Astrocyte of the spinal cord (primary cell): ENCODE measurements at regions not wholly inside any gene's neighbourhood (a gene's known extent, or its start where the extent isn't known, plus 50 kb on each side); places are given as distances from the start of the nearest gene placed in this dataset.
A peak's percentile ranks its signal among the peaks of the same experiment; 100 is the strongest.

Source experiments
- DNase-seq: peaks from one replicate; pipeline ENCODE4 v3.0.0; 2011; ENCODE audit warnings: low read depth, low spot score
- H3K4me3 ChIP-seq: 2 replicates; pipeline ENCODE4 v1.5.1; 2011; ENCODE audit warnings: low read depth, mild to moderate bottlenecking, low read length, moderate library complexity
- CTCF ChIP-seq: IDR thresholded peaks from 2 replicates; pipeline ENCODE4 v1.5.1; 2012; ENCODE audit warnings: low read depth, mild to moderate bottlenecking, low read length, inconsistent platforms
- in situ Hi-C: cut with HindIII; loops from 2 replicates; pipeline ENCODE4 v1.10.0; 2017; ENCODE audit warnings: low sequenced_read_pairs

GRCh38 chr7:121774563-121774962, 98.4 kb upstream of the PTPRZ1 start:
- in situ Hi-C loops = no loop called here
- no peak for TF ChIP-seq CTCF
- DNase-seq = no peak
- no peak overlapping the region for H3K4me3 ChIP-seq

DNA sequence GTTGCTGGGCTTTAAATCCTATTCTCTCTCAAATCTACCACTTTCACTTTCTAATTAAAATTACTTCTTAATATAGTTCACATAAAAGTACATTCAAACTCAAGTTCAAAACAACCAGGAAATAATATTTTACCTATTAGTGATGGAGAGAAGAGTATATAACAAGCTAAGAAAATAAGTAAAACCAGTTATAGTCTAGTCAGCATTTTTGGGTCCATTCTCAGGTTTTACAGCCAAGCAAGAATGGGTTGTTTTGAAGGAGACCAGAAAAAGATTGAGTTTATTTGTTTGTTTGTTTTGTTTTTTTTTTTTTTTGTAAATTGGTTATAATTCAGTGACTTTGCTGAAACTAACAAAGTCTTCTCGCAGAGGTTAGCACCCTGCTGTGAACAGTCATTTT, 106.3 kb upstream of the PTPRZ1 start:
- DNase-seq = no peak
- no peak for TF ChIP-seq CTCF
- H3K4me3 ChIP-seq = no peak overlapping the region
- in situ Hi-C loops = no loop called here

DNA sequence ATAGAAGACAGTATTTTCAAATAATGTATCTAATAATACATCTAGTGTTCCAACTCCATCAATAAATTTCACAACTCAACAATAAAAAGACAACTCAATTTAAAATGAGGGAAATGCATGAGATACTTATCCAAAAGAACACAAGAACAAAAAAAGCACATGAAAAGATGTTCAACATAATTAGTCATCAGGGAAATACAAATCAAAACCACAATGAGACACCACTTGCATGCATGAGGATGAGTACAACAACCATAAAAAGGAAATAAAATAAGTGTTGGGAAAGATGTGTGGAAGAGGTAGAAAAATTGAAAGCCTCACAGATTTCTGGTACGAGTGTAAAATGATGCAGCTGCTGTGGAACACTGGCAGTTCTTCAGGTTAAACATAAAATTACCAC, 111.6 kb upstream of the PTPRZ1 start:
- in situ Hi-C loops = no loop called here
- TF ChIP-seq CTCF = no peak
- peak; percentile 26 for DNase-seq
- no peak overlapping the region for H3K4me3 ChIP-seq

DNA sequence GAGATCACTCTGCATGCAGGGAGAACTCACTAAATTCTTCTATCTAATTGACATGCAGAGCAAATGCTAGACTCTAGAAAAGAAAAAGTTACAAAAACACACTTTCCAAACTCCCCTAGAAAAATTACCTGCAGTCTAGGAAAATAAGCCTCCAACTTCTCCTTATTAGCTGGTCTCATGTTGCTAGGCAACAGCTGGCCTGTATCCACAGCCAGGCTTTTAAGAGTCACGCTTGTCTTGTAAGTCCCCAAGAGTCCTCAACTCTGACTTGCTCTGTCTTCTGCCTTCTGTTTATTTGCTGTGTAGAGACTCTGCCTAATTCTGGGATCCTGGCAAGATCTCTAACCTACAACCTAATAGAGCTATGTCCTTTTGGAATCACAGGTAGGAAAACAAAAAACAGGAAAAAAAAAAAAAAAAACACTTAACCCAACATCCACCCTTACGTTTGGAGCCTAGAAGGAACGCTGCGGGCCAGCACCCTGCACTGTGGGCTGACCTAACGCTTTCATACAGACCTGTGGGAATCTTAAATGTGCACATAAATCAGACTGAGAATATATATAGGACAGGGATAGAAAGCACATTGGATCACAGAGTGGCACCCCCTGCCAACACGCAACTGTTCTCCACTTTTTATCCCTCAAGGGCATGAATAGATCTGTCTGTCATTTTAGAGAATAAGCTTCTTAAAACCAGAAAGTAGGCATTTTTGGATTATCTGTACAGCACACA, 117.0 kb upstream of the PTPRZ1 start:
- in situ Hi-C loops = no loop called here
- DNase-seq = no peak
- H3K4me3 ChIP-seq = no peak overlapping the region
- TF ChIP-seq CTCF = no peak

GRCh38 chr7:121755286-121755685, 117.7 kb upstream of the PTPRZ1 start:
- H3K4me3 ChIP-seq = no peak overlapping the region
- DNase-seq = peak; percentile 8
- in situ Hi-C loops = no loop called here
- no peak for TF ChIP-seq CTCF

DNA sequence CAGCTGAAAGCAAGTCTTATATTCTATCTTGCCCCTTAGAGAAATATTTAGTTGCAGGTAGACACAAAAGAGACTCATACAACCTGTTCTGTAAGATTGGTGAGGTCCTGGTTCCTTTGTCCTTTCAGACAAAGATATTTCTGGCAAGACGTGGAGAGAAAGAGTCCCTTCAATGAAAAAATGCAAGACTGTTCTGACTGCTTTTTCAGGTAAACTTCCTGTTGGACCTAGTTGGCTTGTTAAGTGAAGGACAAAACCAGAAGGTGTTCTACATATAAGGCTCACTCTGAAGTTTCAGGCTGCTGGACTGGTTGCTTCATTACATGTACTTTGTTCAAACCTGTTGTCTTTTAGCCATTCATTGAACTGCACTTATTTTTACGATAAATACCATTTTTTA, 119.0 kb upstream of the PTPRZ1 start:
- no peak overlapping the region for H3K4me3 ChIP-seq
- TF ChIP-seq CTCF = no peak
- in situ Hi-C loops = no loop called here
- DNase-seq = no peak
